ENCODE measurements at regions not wholly inside any gene's neighbourhood (a gene's known extent, or its start where the extent isn't known, plus 50 kb on each side); places are given as distances from the start of the nearest gene placed in this dataset.
"Not testable (repeated sequence)": the region's sequence is repeated elsewhere in the genome, so short reads cannot be mapped to it uniquely, and the experiment has no call there.

DNA sequence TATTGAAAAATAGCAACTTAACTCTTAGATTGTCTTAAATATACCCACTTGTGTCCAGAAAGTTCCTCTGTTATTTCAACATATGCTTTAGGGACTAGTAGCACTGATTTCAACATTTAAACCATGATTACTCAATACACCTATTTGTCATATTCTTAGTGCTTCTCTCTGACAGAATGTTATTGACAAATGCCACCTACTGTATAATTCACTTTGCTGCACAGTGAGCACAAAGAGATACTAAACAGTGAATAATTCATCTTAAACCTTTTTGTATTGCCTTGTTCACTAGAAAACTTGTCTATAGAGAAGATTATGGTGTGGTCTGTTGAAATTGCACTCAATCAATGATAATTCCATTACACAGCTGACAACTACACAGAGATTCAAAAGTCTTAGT, 692.6 kb downstream of the PCDH17 start:
- DNase-seq (ENCODE audit: low spot score) = no peak
- intact Hi-C loops (cut with DNase I) = no loop called here
- no peaks in the 10 kb centered on the region for H3K27me3 ChIP-seq (replicated peaks; ENCODE audit: insufficient read depth)
- no peak overlapping the region for H3K27ac ChIP-seq
- no peaks in the 10 kb centered on the region for H3K36me3 ChIP-seq
- no peak overlapping the region for H3K4me3 ChIP-seq
- TF ChIP-seq, protein P1, sequence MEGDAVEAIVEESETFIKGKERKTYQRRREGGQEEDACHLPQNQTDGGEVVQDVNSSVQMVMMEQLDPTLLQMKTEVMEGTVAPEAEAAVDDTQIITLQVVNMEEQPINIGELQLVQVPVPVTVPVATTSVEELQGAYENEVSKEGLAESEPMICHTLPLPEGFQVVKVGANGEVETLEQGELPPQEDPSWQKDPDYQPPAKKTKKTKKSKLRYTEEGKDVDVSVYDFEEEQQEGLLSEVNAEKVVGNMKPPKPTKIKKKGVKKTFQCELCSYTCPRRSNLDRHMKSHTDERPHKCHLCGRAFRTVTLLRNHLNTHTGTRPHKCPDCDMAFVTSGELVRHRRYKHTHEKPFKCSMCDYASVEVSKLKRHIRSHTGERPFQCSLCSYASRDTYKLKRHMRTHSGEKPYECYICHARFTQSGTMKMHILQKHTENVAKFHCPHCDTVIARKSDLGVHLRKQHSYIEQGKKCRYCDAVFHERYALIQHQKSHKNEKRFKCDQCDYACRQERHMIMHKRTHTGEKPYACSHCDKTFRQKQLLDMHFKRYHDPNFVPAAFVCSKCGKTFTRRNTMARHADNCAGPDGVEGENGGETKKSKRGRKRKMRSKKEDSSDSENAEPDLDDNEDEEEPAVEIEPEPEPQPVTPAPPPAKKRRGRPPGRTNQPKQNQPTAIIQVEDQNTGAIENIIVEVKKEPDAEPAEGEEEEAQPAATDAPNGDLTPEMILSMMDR (IDR thresholded peaks at IDR 0.05) = no peak
- TF ChIP-seq POLR2AphosphoS5 (IDR thresholded peaks at IDR 0.05) = no peak
- TF ChIP-seq POLR2A (IDR thresholded peaks at IDR 0.05) = no peak
- no peaks in the 10 kb centered on the region for H3K4me1 ChIP-seq (replicated peaks)
- no peaks in the 10 kb centered on the region for H3K9me3 ChIP-seq

DNA sequence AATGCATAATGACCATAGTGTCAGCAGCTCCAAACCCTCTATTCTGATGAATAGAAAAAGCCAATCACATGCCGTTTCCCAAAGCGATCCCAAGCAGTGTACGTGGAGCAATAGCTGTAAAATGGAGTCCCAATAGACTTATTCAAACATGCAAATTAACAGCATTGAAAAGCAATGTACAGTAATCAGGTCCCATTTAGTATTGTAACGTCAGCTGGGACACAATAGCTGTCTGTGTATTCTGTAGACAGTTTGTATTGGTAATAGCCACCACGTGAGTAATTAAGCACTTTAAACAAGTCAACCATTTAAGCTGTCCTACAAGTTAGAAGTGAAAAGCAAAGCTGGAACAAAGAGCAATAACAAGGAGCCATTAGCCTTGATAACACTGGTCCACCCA, 698.2 kb downstream of the PCDH17 start:
- whole genome bisulfite sequencing = 59% methylated on average over 5 of the region's 5 CpGs
- Histone ChIP-seq H3K4me1 (replicated peaks) (no peaks in the 10 kb centered on the region), H3K27me3 (replicated peaks; ENCODE audit: insufficient read depth) (no peaks in the 10 kb centered on the region), H3K36me3 (no peaks in the 10 kb centered on the region), H3K27ac (no peak overlapping the region), H3K4me3 (no peak overlapping the region), H3K9me3 (no peaks in the 10 kb centered on the region)
- DNase-seq (ENCODE audit: low spot score) = no peak
- TF ChIP-seq, protein P1 (IDR thresholded peaks at IDR 0.05) = no peak
- TF ChIP-seq POLR2A (IDR thresholded peaks at IDR 0.05) (no peak), POLR2AphosphoS5 (IDR thresholded peaks at IDR 0.05) (no peak)
- intact Hi-C loops (cut with DNase I) = no loop called here

DNA sequence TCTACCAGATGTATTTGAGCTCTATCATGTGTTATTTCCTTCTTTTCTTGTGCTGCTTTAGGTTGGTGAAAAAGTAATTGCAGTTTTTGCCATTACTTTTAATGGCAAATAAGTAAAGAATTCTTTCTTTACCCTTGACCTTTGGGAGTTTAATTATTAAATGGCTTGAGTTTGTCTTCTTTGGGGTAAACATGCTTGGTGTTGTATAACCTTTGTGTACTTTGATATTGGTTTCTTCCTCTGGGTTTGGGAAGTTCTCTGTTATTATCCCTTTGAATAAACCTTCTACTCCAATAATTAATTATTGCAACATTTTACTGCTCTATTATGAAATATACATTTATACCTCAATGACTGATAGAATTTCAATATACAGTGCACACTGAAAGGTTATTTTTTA, 709.4 kb downstream of the PCDH17 start:
- Histone ChIP-seq H3K4me1 (replicated peaks) (no peaks in the 10 kb centered on the region), H3K9me3 (no peaks in the 10 kb centered on the region), H3K4me3 (no peak overlapping the region), H3K36me3 (no peaks in the 10 kb centered on the region), H3K27me3 (replicated peaks; ENCODE audit: insufficient read depth) (no peaks in the 10 kb centered on the region), H3K27ac (no peak overlapping the region)
- no peak for DNase-seq (ENCODE audit: low spot score)
- TF ChIP-seq POLR2AphosphoS5 (IDR thresholded peaks at IDR 0.05) = no peak
- no peak for TF ChIP-seq POLR2A (IDR thresholded peaks at IDR 0.05)
- TF ChIP-seq, protein P1 (IDR thresholded peaks at IDR 0.05) = no peak
- intact Hi-C loops (cut with DNase I) = no loop called here

DNA sequence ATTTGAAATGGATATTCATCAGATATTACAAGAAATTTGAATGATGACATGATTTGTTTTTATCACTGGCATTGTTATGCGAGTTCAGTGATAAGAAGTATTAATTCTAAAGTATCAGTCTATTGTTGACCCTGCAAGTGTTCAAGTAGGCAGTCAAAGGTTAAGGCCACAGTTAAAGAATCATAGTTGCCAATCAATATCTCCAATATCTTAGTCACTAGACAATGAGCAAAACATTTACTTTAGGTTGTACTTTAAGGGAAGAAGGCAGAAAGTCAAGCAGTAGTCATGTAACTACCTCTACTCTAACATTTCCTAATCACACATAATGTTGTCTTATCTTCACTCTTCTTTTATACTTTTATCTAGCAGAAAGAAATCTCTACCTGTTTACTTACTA, 709.8 kb downstream of the PCDH17 start:
- no peak overlapping the region for H3K4me3 ChIP-seq
- WGBS = 98% methylated on average over 1 of the region's 1 CpG
- no peak overlapping the region for H3K27ac ChIP-seq
- intact Hi-C loops (cut with DNase I) = no loop called here
- H3K4me1 ChIP-seq (replicated peaks) = no peaks in the 10 kb centered on the region
- H3K27me3 ChIP-seq (replicated peaks; ENCODE audit: insufficient read depth) = no peaks in the 10 kb centered on the region
- H3K9me3 ChIP-seq = no peaks in the 10 kb centered on the region
- DNase-seq (ENCODE audit: low spot score) = no peak
- TF ChIP-seq, protein P1 (IDR thresholded peaks at IDR 0.05) = no peak
- TF ChIP-seq POLR2AphosphoS5 (IDR thresholded peaks at IDR 0.05) (no peak), POLR2A (IDR thresholded peaks at IDR 0.05) (no peak)
- H3K36me3 ChIP-seq = no peaks in the 10 kb centered on the region

DNA sequence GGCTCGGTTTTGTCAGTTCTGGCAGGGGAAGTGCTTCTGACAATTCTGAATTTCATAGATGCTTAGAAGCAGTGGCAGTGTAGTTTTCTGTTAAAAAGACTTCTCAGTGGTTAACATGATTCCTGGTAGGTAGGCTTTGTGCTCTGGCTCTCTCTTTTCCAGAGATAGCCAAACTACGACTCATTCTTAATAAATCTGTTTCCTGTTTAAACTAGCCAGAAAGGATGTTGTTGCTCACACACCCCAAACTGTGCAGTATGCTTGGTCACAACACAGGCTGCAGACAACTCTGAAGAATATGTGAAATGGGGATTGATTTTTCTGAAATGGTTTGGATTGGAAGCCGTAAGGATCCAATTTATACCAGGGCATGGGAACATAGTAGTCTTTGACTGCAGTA, 711.5 kb downstream of the PCDH17 start:
- 59% methylated on average over 3 of the region's 3 CpGs for WGBS
- no peaks in the 10 kb centered on the region for H3K4me1 ChIP-seq (replicated peaks)
- no peaks in the 10 kb centered on the region for H3K27me3 ChIP-seq (replicated peaks; ENCODE audit: insufficient read depth)
- no peak overlapping the region for H3K4me3 ChIP-seq
- no peaks in the 10 kb centered on the region for H3K36me3 ChIP-seq
- H3K9me3 ChIP-seq = no peaks in the 10 kb centered on the region
- H3K27ac ChIP-seq = no peak overlapping the region
- intact Hi-C loops (cut with DNase I) = no loop called here
- no peak for DNase-seq (ENCODE audit: low spot score)
- TF ChIP-seq POLR2AphosphoS5 (IDR thresholded peaks at IDR 0.05) = no peak
- TF ChIP-seq, protein P1 (IDR thresholded peaks at IDR 0.05) = no peak
- TF ChIP-seq POLR2A (IDR thresholded peaks at IDR 0.05) = no peak

DNA sequence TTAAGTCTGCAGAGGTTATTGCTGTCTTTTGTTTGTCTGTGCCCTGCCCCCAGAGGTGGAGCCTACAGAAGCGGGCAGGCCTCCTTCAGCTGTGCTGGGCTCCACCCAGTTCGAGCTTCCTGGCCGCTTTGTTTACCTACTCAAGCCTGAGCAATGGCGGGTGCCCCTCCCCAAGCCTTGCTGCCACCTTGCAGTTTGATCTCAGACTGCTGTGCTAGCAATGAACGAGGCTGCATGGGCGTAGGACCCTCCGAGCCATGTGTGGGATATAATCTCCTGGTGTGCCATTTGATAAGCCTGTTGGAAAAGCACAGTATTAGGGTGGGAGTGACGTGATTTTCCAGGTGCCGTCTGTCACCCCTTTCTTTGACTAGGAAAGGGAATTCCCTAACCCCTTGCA, 720.6 kb downstream of the PCDH17 start:
- H3K4me1 ChIP-seq (replicated peaks); intact Hi-C loops (cut with DNase I); H3K9me3 ChIP-seq; DNase-seq (ENCODE audit: low spot score); H3K4me3 ChIP-seq; H3K27ac ChIP-seq; H3K27me3 ChIP-seq (replicated peaks; ENCODE audit: insufficient read depth); H3K36me3 ChIP-seq: not testable (repeated sequence)
- WGBS = 94% methylated on average over 9 of the region's 9 CpGs

All from prostate gland (tissue), 2 donors.